ENCODE measurements at regions not wholly inside any gene's neighbourhood (a gene's known extent, or its start where the extent isn't known, plus 50 kb on each side); places are given as distances from the start of the nearest gene placed in this dataset.
A peak's percentile ranks its signal among the peaks of the same experiment; 100 is the strongest.

DNA sequence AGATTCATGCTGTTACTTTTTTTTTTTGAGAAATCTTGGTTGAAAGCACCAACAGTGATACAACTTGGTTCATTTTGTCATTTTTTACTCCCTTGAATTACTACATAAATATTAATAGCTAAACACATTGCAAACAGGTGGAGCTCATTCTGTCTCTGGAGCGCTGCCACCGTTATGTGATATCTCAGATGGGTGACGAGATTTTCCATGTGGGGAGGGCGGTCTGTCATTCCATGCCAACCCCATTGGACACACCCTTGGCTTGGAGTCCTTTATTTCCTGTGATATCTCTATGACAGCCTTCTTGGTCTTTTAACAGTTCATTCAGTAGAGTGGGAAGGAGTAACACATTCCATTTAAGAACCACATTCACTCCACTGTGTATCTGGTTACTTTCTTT is 794.8 kb downstream of the SATB2 start:
- DNase-seq (no peak), ATAC-seq (no peak)
- Mint-ChIP-seq H3K9me3 (ENCODE audit: low read depth) (no peaks in the 10 kb centered on the region), H3K4me1 (no peaks in the 10 kb centered on the region), H3K27me3 (peaks cover 4% of the 10 kb centered on the region), H3K27ac (no peak overlapping the region), H3K36me3 (ENCODE audit: low read depth) (no peaks in the 10 kb centered on the region), H3K4me3 (no peak overlapping the region)
- ChIA-PET POLR2A (no interaction called here), CTCF (interaction anchor here (0.6 kb wide), 2 partner anchors 472 to 659 kb away, joined by 3 to 5 read pairs; no protein-coding TSS in a partner anchor)
- intact Hi-C loops (cut with DNase I, micrococcal nuclease): no loop called here

DNA sequence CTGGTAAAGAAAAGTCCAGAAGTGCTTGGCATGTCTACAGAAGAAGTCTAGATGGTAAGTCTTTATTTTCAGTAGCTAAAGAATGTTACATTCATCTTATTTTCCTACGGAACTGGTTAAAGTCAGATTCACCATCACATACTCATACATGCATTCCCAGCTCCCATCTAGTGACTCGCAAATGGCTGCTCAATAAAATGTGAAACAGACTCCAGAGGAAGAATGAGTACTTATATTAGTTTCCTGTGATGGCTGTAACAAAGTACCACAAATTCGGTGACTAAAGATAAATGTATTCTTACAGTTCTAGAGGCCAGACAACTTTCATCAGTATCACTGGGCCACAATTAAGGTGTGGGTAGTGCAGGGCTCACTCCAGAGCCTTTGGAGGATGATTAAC is 797.2 kb downstream of the SATB2 start:
- no peak for DNase-seq
- Mint-ChIP-seq H3K9me3 (ENCODE audit: low read depth) (no peaks in the 10 kb centered on the region), H3K4me3 (no peak overlapping the region), H3K36me3 (ENCODE audit: low read depth) (no peaks in the 10 kb centered on the region), H3K27ac (no peak overlapping the region), H3K27me3 (peaks cover 4% of the 10 kb centered on the region), H3K4me1 (no peaks in the 10 kb centered on the region)
- ChIA-PET CTCF (no interaction called here), POLR2A (no interaction called here)
- no peak for ATAC-seq
- intact Hi-C loops (cut with DNase I, micrococcal nuclease): no loop called here

DNA sequence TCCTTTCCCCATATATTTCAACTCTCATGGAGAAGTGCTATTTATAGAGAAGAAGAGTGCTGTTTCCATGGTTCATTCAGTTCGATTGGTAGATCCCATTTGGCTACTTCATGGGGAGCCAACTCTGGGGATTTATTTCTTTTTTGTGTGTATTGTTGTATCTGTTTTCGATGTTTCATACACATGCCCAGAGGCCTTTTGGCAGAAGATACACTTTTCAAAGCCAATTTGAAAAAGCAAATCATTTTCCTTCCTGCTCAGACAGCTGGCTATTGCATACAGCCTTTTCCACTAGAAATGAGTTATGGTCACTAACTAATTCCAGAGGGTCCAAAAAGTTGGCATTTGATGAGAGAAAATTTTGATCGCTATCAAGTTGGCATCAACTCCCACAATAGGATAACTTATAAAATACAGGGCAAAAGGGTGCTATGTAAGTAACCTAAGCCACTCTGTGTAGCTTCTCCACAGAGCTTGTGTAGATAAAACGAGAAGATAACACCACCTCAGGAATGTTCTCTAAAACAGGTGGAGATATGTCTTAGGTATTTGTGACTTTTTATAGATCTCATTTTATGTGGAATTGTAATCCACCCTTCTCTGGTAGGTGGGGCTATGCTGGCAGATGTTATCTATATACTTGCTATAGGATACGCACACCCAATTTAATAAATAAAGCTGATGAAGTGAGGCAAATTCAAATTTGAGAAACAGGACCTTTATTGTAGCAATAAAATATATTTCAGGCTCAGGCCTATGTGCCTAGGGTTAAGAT is 798.5 kb downstream of the SATB2 start:
- no peak for ATAC-seq
- CTCF ChIA-PET: interaction anchor here (1.1 kb wide), 1 partner anchor 9 kb away, joined by 3 read pairs; no protein-coding TSS in a partner anchor
- intact Hi-C loops (cut with DNase I, micrococcal nuclease): loop anchor here in 1 of 2 experiments (5.0 kb wide), 1 partner anchor 828 kb away; no protein-coding TSS in a partner anchor
- Mint-ChIP-seq H3K4me1 (no peaks in the 10 kb centered on the region), H3K4me3 (no peak overlapping the region), H3K27ac (no peak overlapping the region), H3K9me3 (ENCODE audit: low read depth) (no peaks in the 10 kb centered on the region), H3K27me3 (peaks cover 2% of the 10 kb centered on the region), H3K36me3 (ENCODE audit: low read depth) (no peaks in the 10 kb centered on the region)
- no peak for DNase-seq
- POLR2A ChIA-PET: no interaction called here

DNA sequence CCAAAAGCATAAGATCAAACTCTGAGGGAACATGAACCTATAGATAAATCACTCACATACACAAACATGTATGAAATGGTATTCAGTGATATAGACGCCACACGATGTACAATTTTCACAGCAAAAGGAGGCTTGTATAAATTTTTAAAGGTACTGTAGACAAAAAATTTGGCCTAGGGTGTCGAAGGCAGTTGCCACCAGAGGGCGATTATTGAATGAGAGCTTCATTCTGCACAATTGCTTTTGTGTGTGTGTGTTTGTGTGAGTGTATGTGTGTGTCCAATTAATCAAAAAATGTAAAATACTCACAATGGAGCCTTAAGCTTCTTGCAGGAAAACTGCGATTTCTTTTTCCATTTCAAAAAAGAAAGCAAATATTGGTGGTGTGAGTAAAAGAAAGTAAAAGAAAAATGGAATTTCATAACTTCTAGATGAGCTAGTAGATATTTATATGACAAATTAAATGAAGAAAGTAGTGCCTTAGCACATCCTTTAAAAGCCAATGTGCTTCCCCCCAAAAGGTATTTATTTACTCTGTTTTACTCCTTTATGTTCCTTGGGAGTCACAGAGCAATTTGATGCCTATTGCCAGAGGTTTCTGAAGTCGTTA is 800.1 kb downstream of the SATB2 start:
- no peak for ATAC-seq
- Mint-ChIP-seq H3K36me3 (ENCODE audit: low read depth) (no peaks in the 10 kb centered on the region), H3K27ac (no peak overlapping the region), H3K9me3 (ENCODE audit: low read depth) (no peaks in the 10 kb centered on the region), H3K27me3 (peaks cover 2% of the 10 kb centered on the region), H3K4me3 (no peak overlapping the region), H3K4me1 (no peaks in the 10 kb centered on the region)
- ChIA-PET POLR2A (no interaction called here), CTCF (interaction anchor here (0.7 kb wide), 2 partner anchors 140 to 294 kb away, joined by 3 to 4 read pairs; no protein-coding TSS in a partner anchor)
- peak; percentile 12 for DNase-seq
- intact Hi-C loops (cut with DNase I, micrococcal nuclease): loop anchor here in 1 of 2 experiments (5.0 kb wide), 1 partner anchor 830 kb away; no protein-coding TSS in a partner anchor

DNA sequence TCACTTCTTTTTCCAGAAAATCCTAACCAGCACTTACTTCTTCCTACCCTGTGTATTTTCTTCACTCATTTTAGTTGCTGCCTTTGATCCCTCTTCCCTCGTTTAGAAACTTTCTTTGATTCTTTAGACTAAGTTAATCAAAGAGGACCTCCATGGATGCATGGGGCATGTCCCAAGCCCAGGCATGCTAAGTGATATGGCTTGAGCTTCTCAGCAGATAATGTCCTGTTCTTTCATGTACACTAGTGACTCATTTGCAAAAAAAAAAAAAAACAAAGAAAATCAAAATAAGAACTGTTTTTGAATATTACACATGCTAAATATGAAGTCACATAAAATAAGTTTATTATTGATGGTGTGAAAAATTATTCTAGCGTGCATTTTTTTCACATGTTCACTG is 800.9 kb downstream of the SATB2 start:
- no peaks in the 10 kb centered on the region for H3K4me1 Mint-ChIP-seq
- no peaks in the 10 kb centered on the region for H3K36me3 Mint-ChIP-seq (ENCODE audit: low read depth)
- DNase-seq: no peak
- ATAC-seq: no peak
- CTCF ChIA-PET: interaction anchor here (0.7 kb wide), 1 partner anchor 293 kb away, joined by 4 read pairs; no protein-coding TSS in a partner anchor
- H3K27me3 Mint-ChIP-seq: peaks cover 2% of the 10 kb centered on the region
- POLR2A ChIA-PET: no interaction called here
- no peak overlapping the region for H3K27ac Mint-ChIP-seq
- intact Hi-C loops (cut with DNase I, micrococcal nuclease): loop anchor here in 1 of 2 experiments (5.0 kb wide), 1 partner anchor 830 kb away; no protein-coding TSS in a partner anchor
- no peak overlapping the region for H3K4me3 Mint-ChIP-seq
- H3K9me3 Mint-ChIP-seq (ENCODE audit: low read depth): no peaks in the 10 kb centered on the region

DNA sequence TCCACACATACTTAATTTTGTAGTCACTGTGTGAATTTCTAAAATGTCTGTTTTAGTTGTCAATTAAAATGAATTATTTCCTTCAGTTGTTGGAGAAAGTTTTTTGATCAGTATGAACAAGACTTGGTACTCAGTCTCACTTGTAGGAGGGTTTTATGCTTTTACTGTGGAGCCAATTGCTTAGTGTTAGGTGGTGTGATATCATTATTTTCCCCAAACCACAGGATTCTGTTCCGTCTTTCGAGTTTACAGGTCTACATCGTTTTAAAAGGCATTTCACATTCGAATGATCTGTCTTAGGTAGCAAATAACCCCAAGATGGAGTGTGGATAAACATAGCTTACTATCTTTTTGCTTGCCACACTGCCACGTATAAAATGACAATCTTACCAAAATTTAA is 803.1 kb downstream of the SATB2 start:
- ATAC-seq: no peak
- no peaks in the 10 kb centered on the region for H3K36me3 Mint-ChIP-seq (ENCODE audit: low read depth)
- H3K9me3 Mint-ChIP-seq (ENCODE audit: low read depth): no peaks in the 10 kb centered on the region
- peaks cover 3% of the 10 kb centered on the region for H3K27me3 Mint-ChIP-seq
- H3K4me1 Mint-ChIP-seq: no peaks in the 10 kb centered on the region
- no peak overlapping the region for H3K27ac Mint-ChIP-seq
- H3K4me3 Mint-ChIP-seq: no peak overlapping the region
- ChIA-PET POLR2A (no interaction called here), CTCF (interaction anchor here (1.6 kb wide), 1 partner anchor 10 kb away, joined by 3 read pairs; no protein-coding TSS in a partner anchor)
- intact Hi-C loops (cut with DNase I, micrococcal nuclease): loop anchor here in 1 of 2 experiments (5.0 kb wide), 1 partner anchor 833 kb away; no protein-coding TSS in a partner anchor
- DNase-seq: no peak

DNA sequence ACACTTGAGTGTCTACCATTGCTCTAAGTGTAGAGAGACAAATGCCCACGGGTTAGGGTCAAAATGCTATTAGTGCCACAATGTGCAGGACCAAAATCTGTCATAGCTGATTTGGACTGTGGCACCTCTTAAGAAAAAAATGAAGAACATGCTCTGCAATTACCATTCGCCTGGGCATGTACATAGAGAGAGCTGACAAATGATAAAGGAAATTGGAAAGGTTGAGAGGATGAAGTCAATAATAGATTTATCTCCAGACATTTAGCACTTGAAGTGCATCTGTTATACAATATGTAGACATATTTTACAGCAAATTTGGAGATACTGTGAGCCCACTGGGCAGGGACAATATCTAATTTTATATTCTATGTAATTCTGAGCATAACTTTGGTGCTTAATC is 804.4 kb downstream of the SATB2 start:
- CTCF ChIA-PET: interaction anchor here (1.6 kb wide), 1 partner anchor 9 kb away, joined by 3 read pairs; no protein-coding TSS in a partner anchor
- DNase-seq (no peak), ATAC-seq (no peak)
- intact Hi-C loops (cut with DNase I, micrococcal nuclease): no loop called here
- H3K4me1 Mint-ChIP-seq: no peaks in the 10 kb centered on the region
- no peaks in the 10 kb centered on the region for H3K9me3 Mint-ChIP-seq (ENCODE audit: low read depth)
- POLR2A ChIA-PET: no interaction called here
- no peak overlapping the region for H3K4me3 Mint-ChIP-seq
- no peaks in the 10 kb centered on the region for H3K36me3 Mint-ChIP-seq (ENCODE audit: low read depth)
- no peak overlapping the region for H3K27ac Mint-ChIP-seq
- peaks cover 3% of the 10 kb centered on the region for H3K27me3 Mint-ChIP-seq

DNA sequence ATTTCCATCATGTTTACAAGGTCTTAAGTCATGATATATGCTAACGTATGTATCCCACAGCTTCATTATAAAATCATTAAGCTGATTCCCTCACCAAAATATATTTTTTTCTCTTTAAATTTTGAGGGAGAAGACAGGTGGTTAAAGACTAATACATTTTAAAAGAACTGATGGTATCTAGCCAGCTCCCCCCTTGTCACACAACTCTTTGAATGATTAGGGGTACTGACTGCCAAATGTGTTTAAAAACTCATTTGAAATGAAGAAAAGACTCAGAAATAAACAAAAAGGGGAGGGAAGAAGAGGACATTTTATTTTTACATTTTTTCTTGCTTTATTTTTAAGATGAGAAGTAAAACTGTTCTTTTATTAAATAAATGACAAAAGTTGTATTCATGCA is 805.3 kb downstream of the SATB2 start:
- Mint-ChIP-seq H3K4me3 (no peak overlapping the region), H3K4me1 (no peaks in the 10 kb centered on the region), H3K9me3 (ENCODE audit: low read depth) (no peaks in the 10 kb centered on the region), H3K27ac (no peak overlapping the region), H3K27me3 (peaks cover 3% of the 10 kb centered on the region), H3K36me3 (ENCODE audit: low read depth) (no peaks in the 10 kb centered on the region)
- intact Hi-C loops (cut with DNase I, micrococcal nuclease): no loop called here
- no peak for ATAC-seq
- ChIA-PET POLR2A (no interaction called here), CTCF (no interaction called here)
- DNase-seq: no peak

DNA sequence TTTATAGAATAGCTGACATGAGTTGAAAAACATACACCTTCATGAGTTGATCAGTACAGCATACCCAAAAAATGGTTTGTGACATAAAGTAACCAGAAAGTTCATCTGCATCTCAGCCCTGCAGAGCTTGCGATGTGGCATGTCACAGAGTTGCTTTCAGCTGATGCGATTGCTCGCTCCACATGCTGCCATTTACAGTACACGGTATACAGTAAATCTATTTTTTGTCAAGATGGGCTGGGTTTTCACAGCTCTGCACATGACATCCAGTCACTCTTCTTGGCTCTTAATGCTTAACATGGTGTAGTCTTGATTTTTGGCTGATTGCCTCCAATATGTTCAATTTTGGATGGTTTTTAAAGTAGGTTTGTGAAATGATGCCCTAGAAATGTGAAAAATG is 811.9 kb downstream of the SATB2 start:
- ChIA-PET CTCF (no interaction called here), POLR2A (no interaction called here)
- no peak overlapping the region for H3K4me3 Mint-ChIP-seq
- H3K9me3 Mint-ChIP-seq (ENCODE audit: low read depth): no peaks in the 10 kb centered on the region
- no peaks in the 10 kb centered on the region for H3K4me1 Mint-ChIP-seq
- no peak for DNase-seq
- no peak overlapping the region for H3K27ac Mint-ChIP-seq
- no peak for ATAC-seq
- H3K27me3 Mint-ChIP-seq: no peaks in the 10 kb centered on the region
- intact Hi-C loops (cut with DNase I, micrococcal nuclease): no loop called here
- H3K36me3 Mint-ChIP-seq (ENCODE audit: low read depth): no peaks in the 10 kb centered on the region

DNA sequence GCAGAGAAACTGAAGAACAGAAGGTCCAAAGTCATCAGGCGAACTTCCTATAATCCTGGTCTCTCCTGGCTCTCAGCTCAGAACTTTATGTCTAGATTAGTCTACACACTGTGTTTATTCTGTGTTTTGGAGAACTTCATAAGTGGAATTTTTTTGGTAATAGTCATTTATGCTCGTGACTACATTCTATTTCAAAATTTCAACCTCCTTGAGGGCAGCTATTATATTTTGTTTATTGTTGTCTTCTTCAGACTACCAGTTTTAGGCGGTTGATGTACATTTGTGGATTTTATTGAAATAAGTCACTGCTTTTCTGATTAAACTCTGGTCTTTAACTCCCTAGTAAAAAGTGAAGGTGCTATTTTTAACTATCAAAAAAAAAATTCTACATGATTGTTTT is 816.6 kb downstream of the SATB2 start:
- no peak for ATAC-seq
- Mint-ChIP-seq H3K36me3 (ENCODE audit: low read depth) (no peaks in the 10 kb centered on the region), H3K9me3 (ENCODE audit: low read depth) (no peaks in the 10 kb centered on the region), H3K27me3 (peaks cover 5% of the 10 kb centered on the region), H3K27ac (no peak overlapping the region), H3K4me3 (no peak overlapping the region), H3K4me1 (no peaks in the 10 kb centered on the region)
- ChIA-PET CTCF (no interaction called here), POLR2A (no interaction called here)
- DNase-seq: no peak
- intact Hi-C loops (cut with DNase I, micrococcal nuclease): no loop called here

DNA sequence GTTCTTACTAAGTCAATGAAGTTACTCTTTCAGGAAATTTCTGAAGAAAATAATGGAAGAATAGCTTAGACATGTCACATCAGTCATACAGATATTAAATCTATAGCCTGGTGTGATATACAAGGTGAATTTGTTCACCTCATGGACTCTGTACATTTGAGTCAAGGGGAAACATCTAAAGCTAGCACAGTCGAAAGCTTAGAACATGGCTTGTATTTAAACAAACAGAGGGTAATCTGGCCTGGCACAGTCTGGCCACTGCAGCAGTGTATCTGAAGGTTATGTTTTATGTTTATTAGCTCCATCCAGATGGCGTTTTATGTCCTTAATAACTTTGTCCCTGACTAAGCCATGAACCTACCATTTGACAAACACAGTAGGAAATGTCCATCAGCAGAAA is 817.3 kb downstream of the SATB2 start:
- ATAC-seq (no peak), DNase-seq (no peak)
- CTCF ChIA-PET: no interaction called here
- Mint-ChIP-seq H3K36me3 (ENCODE audit: low read depth) (no peaks in the 10 kb centered on the region), H3K4me3 (no peak overlapping the region), H3K4me1 (no peaks in the 10 kb centered on the region), H3K27me3 (peaks cover 5% of the 10 kb centered on the region), H3K27ac (no peak overlapping the region), H3K9me3 (ENCODE audit: low read depth) (no peaks in the 10 kb centered on the region)
- intact Hi-C loops (cut with DNase I, micrococcal nuclease): no loop called here
- POLR2A ChIA-PET: no interaction called here

DNA sequence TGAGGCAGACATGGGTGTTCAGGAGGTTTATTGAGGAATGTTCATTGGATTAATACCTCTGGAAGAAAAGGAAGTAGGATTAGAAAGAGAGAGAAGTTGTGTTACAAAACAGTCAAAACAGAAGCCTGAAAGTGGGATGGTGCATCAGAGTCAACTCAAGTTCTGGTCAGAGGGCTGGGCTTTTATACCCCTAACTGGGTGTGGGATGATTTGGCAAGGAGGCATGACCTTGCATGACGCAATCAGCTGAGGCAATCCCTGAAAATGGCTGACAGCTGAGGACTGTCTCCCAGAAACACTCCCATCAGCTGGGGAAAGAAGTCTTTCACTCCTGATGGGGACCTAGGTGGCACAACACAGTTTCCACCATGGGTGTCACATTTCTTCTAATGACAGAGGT is 818.2 kb downstream of the SATB2 start:
- ChIA-PET CTCF (no interaction called here), POLR2A (no interaction called here)
- Mint-ChIP-seq H3K27ac (no peak overlapping the region), H3K36me3 (ENCODE audit: low read depth) (no peaks in the 10 kb centered on the region), H3K4me1 (no peaks in the 10 kb centered on the region), H3K27me3 (peaks cover 5% of the 10 kb centered on the region), H3K4me3 (no peak overlapping the region), H3K9me3 (ENCODE audit: low read depth) (no peaks in the 10 kb centered on the region)
- intact Hi-C loops (cut with DNase I, micrococcal nuclease): no loop called here
- DNase-seq (no peak), ATAC-seq (no peak)

All from activated CD4-positive, alpha-beta T cell treated with anti-CD3 and anti-CD28 coated beads for 36 hours (primary cell).